Mesenchymal stem cell (in vitro differentiated cells and primary cell): ENCODE measurements at regions not wholly inside any gene's neighbourhood (a gene's known extent, or its start where the extent isn't known, plus 50 kb on each side); places are given as distances from the start of the nearest gene placed in this dataset.
"Not testable (repeated sequence)": the region's sequence is repeated elsewhere in the genome, so short reads cannot be mapped to it uniquely, and the experiment has no call there.

Experiments
- DNase-seq: peaks from one replicate; pipeline ENCODE4 v3.0.0-alpha.2; 2013
- H2AFZ ChIP-seq: one replicate; pipeline ENCODE4 v1.6.1; 2013; ENCODE audit warnings: low read depth, mild to moderate bottlenecking, control low read depth, inconsistent platforms, low read length, moderate library complexity
- H2AK5ac ChIP-seq: 2 replicates; pipeline ENCODE4 v1.6.1; 2013; ENCODE audit warnings: low read length, moderate library complexity, mild to moderate bottlenecking, inconsistent platforms; ENCODE audit not compliant: severe bottlenecking
- H2BK120ac ChIP-seq: one replicate; pipeline ENCODE4 v1.6.1; 2013; ENCODE audit warnings: low read depth, mild to moderate bottlenecking, inconsistent platforms, low read length, moderate library complexity
- H2BK12ac ChIP-seq, 2 experiments: one replicate each; pipeline ENCODE4 v1.6.1; 2013; ENCODE audit warnings: inconsistent platforms in 2 of 2, low read length in 2 of 2, mild to moderate bottlenecking in 2 of 2, moderate library complexity in 2 of 2, control low read depth in 1 of 2
- H2BK15ac ChIP-seq: one replicate; pipeline ENCODE4 v1.6.1; 2013; ENCODE audit warnings: mild to moderate bottlenecking, low read depth, inconsistent platforms; ENCODE audit not compliant: poor library complexity, severe bottlenecking
- H2BK5ac ChIP-seq: 2 replicates; pipeline ENCODE4 v1.6.1; 2013; ENCODE audit warnings: low read depth, mild to moderate bottlenecking, low read length, control low read depth, inconsistent platforms; ENCODE audit not compliant: poor library complexity, severe bottlenecking
- H3K14ac ChIP-seq, 2 experiments: one replicate each; pipeline ENCODE4 v1.6.1; 2013; ENCODE audit warnings: inconsistent platforms in 2 of 2, low read length in 2 of 2, control low read depth in 1 of 2, mild to moderate bottlenecking in 1 of 2, moderate library complexity in 1 of 2
- H3K18ac ChIP-seq, 2 experiments: one replicate each; pipeline ENCODE4 v1.6.1; 2013; ENCODE audit warnings: inconsistent platforms in 2 of 2, low read length in 2 of 2, control low read depth in 1 of 2, low read depth in 1 of 2, mild to moderate bottlenecking in 1 of 2
- H3K23ac ChIP-seq, 2 experiments: one replicate each; pipeline ENCODE4 v1.6.1; 2013; ENCODE audit warnings: inconsistent platforms in 2 of 2, low read length in 2 of 2, mild to moderate bottlenecking in 2 of 2, moderate library complexity in 2 of 2, control low read depth in 1 of 2
- H3K27ac ChIP-seq: 2 replicates; pipeline ENCODE4 v1.5.1; 2013; ENCODE audit warnings: mild to moderate bottlenecking, moderate library complexity, low read length, control low read depth, inconsistent platforms; ENCODE audit not compliant: poor library complexity, severe bottlenecking
- H3K27me3 ChIP-seq, 2 experiments: 2 replicates each; pipeline versions ENCODE4 v1.6.1 to v1.7.0; 2013; ENCODE audit warnings: low read length in 2 of 2, mild to moderate bottlenecking in 2 of 2, moderate library complexity in 2 of 2, control low read depth in 1 of 2, inconsistent platforms in 1 of 2; ENCODE audit not compliant: control insufficient read depth in 1 of 2, insufficient read depth in 1 of 2
- H3K36me3 ChIP-seq, 2 experiments: 2 replicates each; pipeline versions ENCODE4 v1.6.1 to v1.7.0; 2013; ENCODE audit warnings: low read length in 2 of 2, control low read depth in 1 of 2, inconsistent platforms in 1 of 2, low read depth in 1 of 2, mild to moderate bottlenecking in 1 of 2; ENCODE audit not compliant: insufficient read depth in 2 of 2, control insufficient read depth in 1 of 2
- H3K4ac ChIP-seq, 2 experiments: one replicate each; pipeline ENCODE4 v1.6.1; 2013; ENCODE audit warnings: inconsistent platforms in 2 of 2, low read length in 2 of 2, mild to moderate bottlenecking in 2 of 2, moderate library complexity in 2 of 2, control low read depth in 1 of 2, low read depth in 1 of 2
- H3K4me1 ChIP-seq: 2 replicates; pipeline ENCODE4 v1.6.1; 2013; ENCODE audit warnings: low read depth, low read length, control low read depth; ENCODE audit not compliant: control insufficient read depth, insufficient read depth
- H3K4me2 ChIP-seq: 2 replicates; pipeline ENCODE4 v1.6.1; 2013; ENCODE audit warnings: low read length, mild to moderate bottlenecking, inconsistent platforms; ENCODE audit not compliant: poor library complexity, severe bottlenecking
- H3K4me3 ChIP-seq, 2 experiments: 2 replicates each; pipeline versions ENCODE4 v1.5.1 to v1.7.0; 2013; ENCODE audit warnings: low read length in 2 of 2, mild to moderate bottlenecking in 2 of 2, control low read depth in 1 of 2, low read depth in 1 of 2; ENCODE audit not compliant: insufficient read depth in 1 of 2
- H3K79me1 ChIP-seq: replicated peaks from 2 replicates; pipeline ENCODE4 v1.6.1; 2013; ENCODE audit warnings: mild to moderate bottlenecking, control low read depth, low read length, inconsistent platforms; ENCODE audit not compliant: poor library complexity, severe bottlenecking
- H3K9ac ChIP-seq: 2 replicates; pipeline ENCODE4 v1.7.0; 2013; ENCODE audit warnings: mild to moderate bottlenecking, low read length, moderate library complexity
- H3K9me3 ChIP-seq: 2 replicates; pipeline ENCODE4 v1.7.0; 2013; ENCODE audit warnings: mild to moderate bottlenecking, low read length; ENCODE audit not compliant: control insufficient read depth
- H4K8ac ChIP-seq: one replicate; pipeline ENCODE4 v1.6.1; 2013; ENCODE audit warnings: inconsistent platforms, mild to moderate bottlenecking, low read length, moderate library complexity
- H4K91ac ChIP-seq: one replicate; pipeline ENCODE4 v1.6.1; 2013; ENCODE audit warnings: mild to moderate bottlenecking, low read length, inconsistent platforms
- WGBS: methylation state at CpG from one replicate; pipeline ENCODE4 v1.1.7; 2013; ENCODE audit warnings: mixed read lengths; 5-methylcytosine and 5-hydroxymethylcytosine counted together

GRCh38 chr3:86379280-86379679 lies 611.7 kb downstream of the VGLL3 start:
- Histone ChIP-seq H3K9ac (no peak overlapping the region), H3K18ac (no peak overlapping the region), H2BK12ac (no peak overlapping the region), H3K27me3 (no peaks in the 10 kb centered on the region), H2BK120ac (no peak overlapping the region), H3K27ac (no peak overlapping the region), H3K9me3 (no peaks in the 10 kb centered on the region), H3K14ac (no peak overlapping the region), H2AFZ (no peak overlapping the region), H3K79me1 (no peaks in the 10 kb centered on the region), H4K8ac (no peak overlapping the region), H3K4me3 (no peak overlapping the region), H2BK15ac (no peak overlapping the region), H3K23ac (no peak overlapping the region), H2AK5ac (no peak overlapping the region), H3K4me1 (no peaks in the 10 kb centered on the region), H3K4ac (no peak overlapping the region), H3K36me3 (no peaks in the 10 kb centered on the region), H3K4me2 (no peak overlapping the region), H4K91ac (no peak overlapping the region), H2BK5ac (no peak overlapping the region)
- DNase-seq: no peak
- WGBS: 92% methylated on average over 2 of the region's 2 CpGs

- Histone ChIP-seq H4K91ac (no peak overlapping the region), H3K27me3 (no peaks in the 10 kb centered on the region), H2AFZ (no peak overlapping the region), H2AK5ac (no peak overlapping the region), H3K18ac (no peak overlapping the region), H3K4me2 (no peak overlapping the region), H2BK15ac (no peak overlapping the region), H3K4me1 (no peaks in the 10 kb centered on the region), H3K9me3 (no peaks in the 10 kb centered on the region), H3K23ac (no peak overlapping the region), H3K4me3 (no peak overlapping the region), H3K27ac (no peak overlapping the region), H3K14ac (no peak overlapping the region), H2BK5ac (no peak overlapping the region), H4K8ac (no peak overlapping the region), H3K36me3 (no peaks in the 10 kb centered on the region), H2BK120ac (no peak overlapping the region), H3K9ac (no peak overlapping the region), H3K79me1 (no peaks in the 10 kb centered on the region), H3K4ac (no peak overlapping the region), H2BK12ac (no peak overlapping the region)
- 73% methylated on average over 2 of the region's 2 CpGs for WGBS
- DNase-seq: no peak
Measured at GRCh38 chr3:86378829-86379228, 612.1 kb downstream of the VGLL3 start.

GRCh38 chr3:86335566-86335965 lies 655.4 kb downstream of the VGLL3 start:
- H2BK5ac ChIP-seq, H3K27me3 ChIP-seq, H2BK120ac ChIP-seq, DNase-seq, H3K79me1 ChIP-seq, H3K27ac ChIP-seq, H3K4ac ChIP-seq, H4K91ac ChIP-seq, H2AFZ ChIP-seq, H2AK5ac ChIP-seq, H3K36me3 ChIP-seq, H2BK12ac ChIP-seq, H3K23ac ChIP-seq, H3K14ac ChIP-seq, H3K18ac ChIP-seq, H4K8ac ChIP-seq, H3K4me1 ChIP-seq, H3K9ac ChIP-seq, H2BK15ac ChIP-seq, H3K4me2 ChIP-seq, H3K4me3 ChIP-seq, H3K9me3 ChIP-seq: not testable (repeated sequence)
- WGBS: 79% methylated on average over 4 of the region's 6 CpGs

GRCh38 chr3:86333636-86334035 lies 657.3 kb downstream of the VGLL3 start:
- H3K4me2 ChIP-seq: no peak overlapping the region
- no peak for DNase-seq
- H3K23ac ChIP-seq: no peak overlapping the region
- 91% methylated on average over 2 of the region's 3 CpGs for WGBS
- H2BK12ac ChIP-seq: no peak overlapping the region
- no peak overlapping the region for H3K4me3 ChIP-seq
- H2BK5ac ChIP-seq: no peak overlapping the region
- H3K27ac ChIP-seq: no peak overlapping the region
- H3K79me1 ChIP-seq: no peaks in the 10 kb centered on the region
- no peak overlapping the region for H2BK15ac ChIP-seq
- no peak overlapping the region for H3K4ac ChIP-seq
- H3K27me3 ChIP-seq: no peaks in the 10 kb centered on the region
- H4K91ac ChIP-seq: no peak overlapping the region
- no peak overlapping the region for H3K9ac ChIP-seq
- no peak overlapping the region for H2AK5ac ChIP-seq
- no peak overlapping the region for H3K18ac ChIP-seq
- H4K8ac ChIP-seq: no peak overlapping the region
- H3K4me1 ChIP-seq: no peaks in the 10 kb centered on the region
- no peak overlapping the region for H2AFZ ChIP-seq
- H2BK120ac ChIP-seq: no peak overlapping the region
- no peaks in the 10 kb centered on the region for H3K9me3 ChIP-seq
- no peaks in the 10 kb centered on the region for H3K36me3 ChIP-seq
- no peak overlapping the region for H3K14ac ChIP-seq
